Iris pigment epithelial cell (primary cell): ENCODE measurements at regions not wholly inside any gene's neighbourhood (a gene's known extent, or its start where the extent isn't known, plus 50 kb on each side); places are given as distances from the start of the nearest gene placed in this dataset.

Experiments used
- DNase-seq: peaks from one replicate; pipeline ENCODE4 v3.0.0-alpha.2; 2011; ENCODE audit warnings: low read depth

GRCh38 chr3:69535613-69536012, 149.7 kb upstream of the FRMD4B start:
- no peak for DNase-seq

- DNase-seq = no peak
Measured at GRCh38 chr3:69532547-69533224, 146.8 kb upstream of the FRMD4B start.

- no peak for DNase-seq
Measured at GRCh38 chr3:69531576-69532546, 146.0 kb upstream of the FRMD4B start.

GRCh38 chr3:69530554-69530953, 144.7 kb upstream of the FRMD4B start:
- no peak for DNase-seq

GRCh38 chr3:69527498-69527897, 141.6 kb upstream of the FRMD4B start:
- DNase-seq = no peak

- no peak for DNase-seq
Measured at GRCh38 chr3:69524816-69525215, 138.9 kb upstream of the FRMD4B start.

GRCh38 chr3:69521286-69521685, 135.4 kb upstream of the FRMD4B start:
- DNase-seq = no peak

- no peak for DNase-seq
Measured at GRCh38 chr3:69511361-69511760, 125.5 kb upstream of the FRMD4B start.

- peak; percentile 5 for DNase-seq
Measured at GRCh38 chr3:69510481-69511030, 124.7 kb upstream of the FRMD4B start.

GRCh38 chr3:69509288-69509687, 123.4 kb upstream of the FRMD4B start:
- no peak for DNase-seq

GRCh38 chr3:69505770-69506407, 120.0 kb upstream of the FRMD4B start:
- peak; percentile 16 for DNase-seq

- DNase-seq = peak; percentile 34
Measured at GRCh38 chr3:69504232-69504631, 118.3 kb upstream of the FRMD4B start.

GRCh38 chr3:69500604-69501003, 114.7 kb upstream of the FRMD4B start:
- DNase-seq = no peak

GRCh38 chr3:69499899-69500421, 114.1 kb upstream of the FRMD4B start:
- no peak for DNase-seq

GRCh38 chr3:69499422-69499821, 113.5 kb upstream of the FRMD4B start:
- no peak for DNase-seq

- DNase-seq = no peak
Measured at GRCh38 chr3:69496856-69497255, 111.0 kb upstream of the FRMD4B start.

GRCh38 chr3:69494185-69494584, 108.3 kb upstream of the FRMD4B start:
- no peak for DNase-seq

GRCh38 chr3:69493157-69493556, 107.3 kb upstream of the FRMD4B start:
- DNase-seq = no peak

- peak; percentile 4 for DNase-seq
Measured at GRCh38 chr3:69491975-69492374, 106.1 kb upstream of the FRMD4B start.

- no peak for DNase-seq
Measured at GRCh38 chr3:69490971-69491370, 105.1 kb upstream of the FRMD4B start.

GRCh38 chr3:69490235-69490634, 104.3 kb upstream of the FRMD4B start:
- DNase-seq = no peak

- no peak for DNase-seq
Measured at GRCh38 chr3:69488026-69488425, 102.1 kb upstream of the FRMD4B start.
